A673 (cell line): ENCODE measurements at regions not wholly inside any gene's neighbourhood (a gene's known extent, or its start where the extent isn't known, plus 50 kb on each side); places are given as distances from the start of the nearest gene placed in this dataset.

Experiments
- BruUV-seq: library from RNA; stranded (reverse); fragments of 400-500 nt; replicated peaks from 2 replicates; lab custom pipeline; 2021; lab: Mats Ljungman, UMichigan
- CTCF ChIA-PET: fragments of 300-600 bp; sonication (Branson Sonifier 250); formaldehyde crosslinking; loops from one replicate; lab custom pipeline; 2022; ENCODE audit warnings: antibody characterized with exemption; lab: Charles Lee
- POLR2A ChIA-PET: fragments of 300-600 bp; sonication (Branson Sonifier 250); formaldehyde crosslinking; loops from one replicate; lab custom pipeline; 2022; ENCODE audit warnings: antibody characterized with exemption; ENCODE audit not compliant: low non-redundant PET; lab: Charles Lee
- DNase-seq: peaks from one replicate; pipeline ENCODE4 v3.0.0-alpha.2; 2015; ENCODE audit warnings: low spot score
- H3K27ac ChIP-seq: fragments of 200-600 bp; sonication (generic); 2 replicates; pipeline ENCODE4 v1.5.1; 2016; ENCODE audit warnings: mixed run types, low read depth, mild to moderate bottlenecking, mixed read lengths, antibody characterized with exemption, low read length; ENCODE audit not compliant: poor library complexity, severe bottlenecking
- H3K27me3 ChIP-seq: fragments of 200-600 bp; sonication (generic); replicated peaks from 2 replicates; pipeline ENCODE4 v1.6.1; 2017; ENCODE audit warnings: mixed run types, low read depth, mild to moderate bottlenecking, mixed read lengths, antibody characterized with exemption, low read length; ENCODE audit not compliant: insufficient read depth, poor library complexity
- H3K36me3 ChIP-seq: fragments of 200-600 bp; sonication (generic); 2 replicates; pipeline ENCODE4 v1.6.1; 2016; ENCODE audit warnings: mixed run types, mild to moderate bottlenecking, mixed read lengths, antibody characterized with exemption, low read length; ENCODE audit not compliant: insufficient read depth, poor library complexity, severe bottlenecking
- H3K4me1 ChIP-seq: fragments of 200-600 bp; sonication (generic); 2 replicates; pipeline ENCODE4 v1.6.1; 2017; ENCODE audit warnings: mixed run types, mild to moderate bottlenecking, mixed read lengths, antibody characterized with exemption, low read length; ENCODE audit not compliant: insufficient read depth, poor library complexity, severe bottlenecking
- H3K4me3 ChIP-seq: fragments of 200-600 bp; sonication (generic); 2 replicates; pipeline ENCODE4 v1.5.1; 2016; ENCODE audit warnings: low read depth, mixed run types, mild to moderate bottlenecking, mixed read lengths, low read length; ENCODE audit not compliant: poor library complexity, severe bottlenecking
- H3K9me3 ChIP-seq: fragments of 200-600 bp; sonication (generic); 2 replicates; pipeline ENCODE4 v1.6.1; 2016; ENCODE audit warnings: mixed run types, low read depth, mild to moderate bottlenecking, mixed read lengths, antibody characterized with exemption, low read length; ENCODE audit not compliant: poor library complexity, severe bottlenecking
- EZH2 ChIP-seq: fragments of 200-600 bp; sonication (generic); IDR thresholded peaks from 2 replicates; pipeline ENCODE4 v1.6.1; 2017; ENCODE audit warnings: borderline replicate concordance, low read depth, mild to moderate bottlenecking, mixed read lengths, antibody characterized with exemption, low read length; ENCODE audit not compliant: poor library complexity, severe bottlenecking
- intact Hi-C: fragments of 100-400 bp; cut with micrococcal nuclease; formaldehyde crosslinking; loops from one replicate; pipeline ENCODE4 v1.10.0; 2022; ENCODE audit not compliant: unreplicated experiment
- TF ChIP-seq, protein P1 (sequence below): fragments of 300-800, 200-600 bp; sonication (generic); conservative IDR thresholded peaks from 2 replicates; pipeline ENCODE4 v1.5.1; 2017; ENCODE audit warnings: low read depth, mild to moderate bottlenecking, antibody characterized with exemption, low read length, moderate library complexity, mixed read lengths

DNA sequence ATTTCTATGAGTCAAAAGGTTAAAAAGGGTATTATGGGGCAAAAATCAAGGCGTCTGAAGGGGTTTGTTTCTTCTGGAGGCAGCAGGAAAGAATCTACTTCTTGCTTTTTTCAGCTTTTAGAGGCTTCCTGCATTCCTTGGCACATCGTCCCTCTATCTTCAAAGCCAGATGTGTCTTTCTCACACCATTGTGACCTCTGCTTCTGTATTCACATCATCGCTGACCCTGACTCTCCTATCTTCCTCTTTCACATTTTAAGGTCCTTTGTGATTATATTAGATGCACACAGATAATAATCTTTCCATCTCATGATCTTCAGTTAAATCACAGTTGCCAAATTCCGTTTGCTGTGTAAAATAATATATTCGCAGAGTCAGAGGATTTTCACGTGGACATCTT is 112.7 kb downstream of the PPP4R3C start:
- no peak for DNase-seq
- Histone ChIP-seq H3K36me3 (no peaks in the 10 kb centered on the region), H3K4me1 (no peaks in the 10 kb centered on the region), H3K27ac (no peak overlapping the region), H3K27me3 (no peaks in the 10 kb centered on the region), H3K4me3 (no peak overlapping the region), H3K9me3 (no peaks in the 10 kb centered on the region)
- POLR2A ChIA-PET, result no interaction called here
- TF ChIP-seq, protein P1, sequence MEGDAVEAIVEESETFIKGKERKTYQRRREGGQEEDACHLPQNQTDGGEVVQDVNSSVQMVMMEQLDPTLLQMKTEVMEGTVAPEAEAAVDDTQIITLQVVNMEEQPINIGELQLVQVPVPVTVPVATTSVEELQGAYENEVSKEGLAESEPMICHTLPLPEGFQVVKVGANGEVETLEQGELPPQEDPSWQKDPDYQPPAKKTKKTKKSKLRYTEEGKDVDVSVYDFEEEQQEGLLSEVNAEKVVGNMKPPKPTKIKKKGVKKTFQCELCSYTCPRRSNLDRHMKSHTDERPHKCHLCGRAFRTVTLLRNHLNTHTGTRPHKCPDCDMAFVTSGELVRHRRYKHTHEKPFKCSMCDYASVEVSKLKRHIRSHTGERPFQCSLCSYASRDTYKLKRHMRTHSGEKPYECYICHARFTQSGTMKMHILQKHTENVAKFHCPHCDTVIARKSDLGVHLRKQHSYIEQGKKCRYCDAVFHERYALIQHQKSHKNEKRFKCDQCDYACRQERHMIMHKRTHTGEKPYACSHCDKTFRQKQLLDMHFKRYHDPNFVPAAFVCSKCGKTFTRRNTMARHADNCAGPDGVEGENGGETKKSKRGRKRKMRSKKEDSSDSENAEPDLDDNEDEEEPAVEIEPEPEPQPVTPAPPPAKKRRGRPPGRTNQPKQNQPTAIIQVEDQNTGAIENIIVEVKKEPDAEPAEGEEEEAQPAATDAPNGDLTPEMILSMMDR, result no peak
- TF ChIP-seq EZH2, result no peak
- no TSS peak for BruUV-seq
- CTCF ChIA-PET, result no interaction called here
- intact Hi-C loops, result no loop called here

DNA sequence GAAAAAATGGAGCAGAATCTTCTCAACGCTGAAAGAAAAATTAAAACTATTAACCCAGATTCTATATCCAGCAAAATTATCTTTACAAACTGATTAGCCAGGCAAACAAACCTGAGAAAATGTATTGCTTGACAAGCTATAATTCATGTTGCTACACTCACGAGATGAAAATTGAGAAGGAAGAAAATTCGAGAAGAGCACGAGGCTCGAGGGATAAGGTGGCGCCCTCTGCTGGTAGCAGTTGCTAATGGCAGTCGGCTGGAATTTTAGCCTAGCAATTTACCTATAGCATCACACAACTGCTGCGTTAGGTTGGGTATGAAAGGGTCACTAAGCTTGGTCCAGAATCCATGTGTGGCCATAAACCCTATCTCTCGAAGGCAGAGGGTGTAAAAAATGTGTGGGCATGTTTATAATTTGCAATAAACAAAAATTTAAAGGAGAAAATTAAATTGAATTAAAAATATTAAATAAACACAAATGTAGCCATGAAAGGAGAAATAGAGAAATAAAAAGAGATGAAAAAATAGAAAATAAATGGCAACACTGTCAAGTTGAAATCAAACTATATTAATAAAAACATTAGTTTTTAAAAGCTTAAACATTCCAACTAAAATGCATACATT is 126.6 kb downstream of the PPP4R3C start:
- peak; percentile 45 for DNase-seq
- BruUV-seq, result no TSS peak
- no peaks in the 10 kb centered on the region for H3K36me3 ChIP-seq
- no peak overlapping the region for H3K27ac ChIP-seq
- ChIA-PET POLR2A (no interaction called here), CTCF (interaction anchor here (0.6 kb wide), 1 partner anchor 542 kb away, joined by 3 read pairs; no protein-coding TSS in a partner anchor)
- no peak overlapping the region for H3K4me3 ChIP-seq
- H3K27me3 ChIP-seq, result no peaks in the 10 kb centered on the region
- H3K4me1 ChIP-seq, result no peaks in the 10 kb centered on the region
- H3K9me3 ChIP-seq, result no peaks in the 10 kb centered on the region
- intact Hi-C loops, result loop anchor here (5.0 to 10.0 kb wide), 2 partner anchors 554 to 682 kb away; no protein-coding TSS in a partner anchor
- no peak for TF ChIP-seq EZH2
- TF ChIP-seq, protein P1, result peak; percentile 93

DNA sequence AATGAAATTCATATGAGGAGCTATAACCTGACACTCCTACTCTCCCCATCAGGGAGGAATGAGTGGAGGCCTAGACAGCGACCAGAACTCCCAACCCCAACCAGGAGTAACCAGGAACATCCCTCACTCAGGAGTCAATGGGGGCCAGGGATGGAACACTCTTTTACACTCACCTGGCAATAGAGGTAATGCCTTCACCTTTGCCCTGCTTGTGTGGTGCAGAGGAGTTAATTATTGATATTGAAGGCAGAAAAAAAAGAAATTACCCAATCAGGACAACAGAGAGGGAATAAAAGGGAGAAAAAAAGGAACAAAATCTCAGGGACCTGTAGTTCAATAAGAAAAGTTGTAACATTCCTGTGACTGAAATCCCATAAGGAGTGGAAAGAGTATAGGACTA is 141.5 kb downstream of the PPP4R3C start:
- TF ChIP-seq, protein P1, result no peak

More for the DNA sequence above, 141.5 kb downstream of the PPP4R3C start:
- no peaks in the 10 kb centered on the region for H3K4me1 ChIP-seq
- BruUV-seq, result no TSS peak
- no peaks in the 10 kb centered on the region for H3K36me3 ChIP-seq
- no peak overlapping the region for H3K27ac ChIP-seq
- H3K9me3 ChIP-seq, result no peaks in the 10 kb centered on the region
- H3K4me3 ChIP-seq, result no peak overlapping the region
- no peak for DNase-seq
- no peaks in the 10 kb centered on the region for H3K27me3 ChIP-seq
- POLR2A ChIA-PET, result no interaction called here
- CTCF ChIA-PET, result no interaction called here
- intact Hi-C loops, result no loop called here
